NCI-H82 treated with DMSO at 0.1 percent for 48 hours (cell line): ENCODE measurements at regions not wholly inside any gene's neighbourhood (a gene's known extent, or its start where the extent isn't known, plus 50 kb on each side); places are given as distances from the start of the nearest gene placed in this dataset.
"Not testable (repeated sequence)": the region's sequence is repeated elsewhere in the genome, so short reads cannot be mapped to it uniquely, and the experiment has no call there.

Experiments
- DNase-seq: peaks from one replicate; lab custom pipeline; 2025; ENCODE audit not compliant: unreplicated experiment; lab: John Stamatoyannopoulos, UW

DNA sequence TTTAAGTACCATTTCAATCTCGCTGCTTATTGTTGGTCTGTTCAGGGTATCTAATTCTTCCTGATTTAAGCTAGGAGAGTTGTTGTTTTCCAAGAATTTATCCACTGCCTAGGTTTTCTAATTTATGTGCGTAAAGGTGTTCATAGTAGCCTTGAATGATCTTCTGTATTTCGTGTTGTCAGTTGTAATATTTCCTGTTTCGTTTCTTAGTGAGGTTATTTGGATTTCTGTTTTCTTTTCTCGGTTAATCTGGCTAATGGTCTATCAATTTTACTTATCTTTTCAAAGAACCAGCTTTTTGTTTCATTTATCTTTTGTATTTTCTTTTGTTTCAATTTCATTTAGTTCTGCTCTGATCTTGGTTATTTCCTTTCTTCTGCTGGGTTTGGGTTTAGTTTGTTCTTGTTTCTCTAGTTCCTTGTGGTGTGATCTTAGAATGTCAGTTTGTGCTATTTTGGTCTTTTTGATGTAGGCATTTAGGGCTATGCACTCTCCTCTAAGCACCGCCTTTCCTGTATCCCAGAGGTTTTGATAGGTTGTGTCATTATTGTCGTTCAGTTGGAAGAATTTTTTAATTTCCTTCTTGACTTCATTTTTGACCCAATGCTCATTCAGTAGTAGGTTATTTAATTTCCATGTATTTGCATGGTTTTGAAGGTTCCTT lies 92.5 kb upstream of the CSRP2 start:
- DNase-seq = not testable (repeated sequence)

GRCh38 chr12:76967181-76967885 lies 88.5 kb upstream of the CSRP2 start:
- DNase-seq = no peak

GRCh38 chr12:76964784-76965571 lies 86.2 kb upstream of the CSRP2 start:
- DNase-seq = no peak

DNA sequence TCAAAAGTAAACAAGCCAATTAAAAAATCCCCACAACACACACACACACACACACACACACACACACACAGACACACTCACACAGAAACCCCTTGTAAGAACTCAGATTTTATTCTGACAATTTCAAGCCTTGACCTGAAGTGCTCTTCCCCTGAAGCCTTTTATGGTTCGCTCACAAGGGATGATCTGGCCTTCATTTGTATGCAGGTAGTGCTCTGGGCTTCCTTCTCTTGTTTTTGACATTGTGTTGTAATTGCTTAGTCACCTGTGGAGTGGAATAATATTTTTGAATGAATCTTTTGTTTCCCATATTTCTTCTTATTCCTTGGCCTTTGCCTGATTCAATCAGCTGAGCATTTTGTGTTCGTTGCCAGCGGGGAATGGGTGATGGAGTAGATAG lies 83.3 kb upstream of the CSRP2 start:
- DNase-seq = no peak

- DNase-seq = no peak
These were observed 78.5 kb upstream of the CSRP2 start for GRCh38 chr12:76957301-76957700.

DNA sequence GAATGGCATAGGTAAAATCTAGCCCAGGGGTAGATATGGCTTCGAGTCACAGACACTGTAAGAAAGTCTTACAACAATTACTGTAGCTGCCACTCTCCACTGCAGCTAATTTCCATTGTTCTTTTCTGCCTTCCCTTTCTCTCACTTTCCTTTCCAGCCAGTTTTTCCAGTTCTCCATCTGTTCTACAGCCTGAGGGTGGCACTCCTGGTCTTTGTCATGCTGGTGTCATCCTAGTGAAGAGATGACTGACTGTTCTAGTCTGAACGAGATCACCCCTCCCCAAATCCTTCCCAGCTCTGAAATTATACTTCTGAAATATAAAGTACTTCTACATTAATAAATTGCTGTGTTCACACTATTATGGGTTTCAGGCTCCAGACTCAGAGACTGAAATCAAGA lies 74.2 kb upstream of the CSRP2 start:
- DNase-seq = no peak

DNA sequence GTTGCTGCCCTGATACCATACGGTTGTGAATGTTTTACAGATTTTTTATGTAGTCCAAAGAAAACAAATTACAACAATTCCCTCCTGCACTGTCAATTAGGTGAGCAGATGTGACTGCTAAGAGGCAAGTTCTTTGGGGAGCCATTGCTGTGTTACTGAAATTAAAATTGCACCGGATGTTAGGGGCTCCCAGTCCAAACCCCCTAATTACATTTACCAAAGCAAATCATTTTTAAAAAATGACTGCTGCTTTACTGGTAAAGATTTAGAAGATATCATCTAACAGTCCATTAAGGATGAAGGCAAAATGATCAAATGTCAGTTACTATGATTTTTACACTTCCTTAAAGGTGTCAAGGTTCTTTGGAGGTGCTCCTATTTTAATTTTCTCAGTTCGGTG lies 70.1 kb upstream of the CSRP2 start:
- DNase-seq = no peak

GRCh38 chr12:76947304-76947703 lies 68.5 kb upstream of the CSRP2 start:
- no peak for DNase-seq

GRCh38 chr12:76946446-76946845 lies 67.6 kb upstream of the CSRP2 start:
- DNase-seq = no peak

DNA sequence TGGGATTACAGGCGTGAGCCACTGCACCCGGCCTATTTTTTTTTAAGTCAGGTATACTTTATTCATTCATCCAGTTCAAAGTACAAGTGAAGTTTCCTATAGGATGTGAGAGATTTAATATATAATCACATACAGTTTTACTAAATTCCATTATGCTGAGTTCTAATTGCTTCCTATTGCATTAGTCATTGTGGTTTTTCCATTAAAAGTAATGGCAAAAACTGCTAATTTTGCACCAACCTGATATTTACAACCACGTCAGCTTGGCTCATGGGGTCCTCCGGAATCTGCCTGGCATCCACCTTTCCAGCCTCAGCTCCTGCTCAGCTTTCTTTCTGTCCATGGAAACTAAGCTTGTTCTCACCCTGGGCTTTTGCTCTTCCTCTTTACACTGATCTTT lies 67.0 kb upstream of the CSRP2 start:
- no peak for DNase-seq

- DNase-seq = no peak
These were observed 66.1 kb upstream of the CSRP2 start for GRCh38 chr12:76944892-76945291.

- no peak for DNase-seq
These were observed 64.2 kb upstream of the CSRP2 start for GRCh38 chr12:76943008-76943407.

DNA sequence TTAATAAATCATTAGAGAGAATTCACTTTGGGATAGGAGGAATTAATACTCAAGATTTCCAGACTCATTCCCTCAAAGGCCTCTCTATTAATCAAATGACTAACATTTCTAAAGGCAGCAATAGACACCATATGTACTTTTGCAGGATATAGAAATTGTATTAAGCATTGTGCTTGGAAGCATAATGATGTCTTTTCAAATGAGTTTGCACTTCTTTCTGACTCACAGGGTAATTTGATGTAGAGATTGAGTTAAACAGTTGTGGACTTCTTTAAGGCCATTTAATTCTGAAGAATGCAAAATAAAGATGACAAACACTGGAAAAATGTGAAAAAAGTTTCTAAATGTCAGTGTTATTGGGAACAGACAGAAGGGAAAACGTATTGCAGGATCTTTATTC lies 63.4 kb upstream of the CSRP2 start:
- DNase-seq = no peak

- peak; percentile 71 for DNase-seq
These were observed 62.0 kb upstream of the CSRP2 start for GRCh38 chr12:76940671-76941445.

GRCh38 chr12:76939701-76940100 lies 60.9 kb upstream of the CSRP2 start:
- no peak for DNase-seq

DNA sequence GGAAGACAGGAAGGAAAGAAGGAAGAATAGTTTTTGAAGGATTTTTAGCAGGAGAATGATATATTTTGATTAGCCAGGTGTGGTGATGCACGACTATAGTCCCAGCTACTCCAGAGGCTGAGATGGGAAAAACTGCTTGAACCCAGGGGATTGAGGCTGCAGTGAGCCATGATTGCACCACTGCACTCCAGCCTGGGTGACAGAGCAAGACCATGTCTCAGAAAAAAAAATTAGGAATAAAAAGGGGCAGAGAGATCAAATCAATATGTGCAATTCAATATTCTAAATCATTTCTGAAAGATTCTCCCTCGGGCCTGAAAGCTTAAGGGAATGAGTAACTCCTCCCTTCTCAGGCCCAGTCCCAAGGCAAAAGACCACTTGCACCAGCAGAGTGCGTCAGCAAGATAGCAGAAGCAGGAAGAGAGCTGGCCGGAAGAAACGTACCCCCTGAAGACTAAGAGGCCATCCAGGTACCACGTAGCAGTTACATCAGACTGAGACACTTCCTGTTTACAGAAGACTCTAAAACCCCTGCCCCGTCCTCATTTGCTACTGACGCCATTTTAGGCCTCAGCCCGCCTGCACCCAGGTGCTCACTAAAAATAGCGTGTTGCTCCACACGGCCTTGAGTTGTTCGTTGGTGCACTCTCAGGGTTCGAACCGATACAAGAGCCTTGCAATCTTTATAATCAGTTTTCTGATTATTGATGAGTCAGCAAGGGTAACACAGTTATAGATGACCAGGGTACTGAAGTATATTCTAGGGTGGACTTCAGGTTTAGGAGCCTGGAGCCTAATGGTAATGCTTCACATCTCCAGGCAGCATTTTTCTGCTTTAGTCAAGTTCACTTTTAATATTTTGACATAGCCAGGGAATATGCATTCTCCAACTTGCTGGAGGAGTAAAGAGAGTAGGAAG lies 57.7 kb upstream of the CSRP2 start:
- no peak for DNase-seq

GRCh38 chr12:76933392-76933791 lies 54.6 kb upstream of the CSRP2 start:
- not testable (repeated sequence) for DNase-seq

GRCh38 chr12:76929499-76929898 lies 50.7 kb upstream of the CSRP2 start:
- DNase-seq = no peak
